K562 (cell line): ENCODE measurements at regions not wholly inside any gene's neighbourhood (a gene's known extent, or its start where the extent isn't known, plus 50 kb on each side); places are given as distances from the start of the nearest gene placed in this dataset.

Source experiments
- HIVEP1 ChIP-seq: fragments of 250-450 bp; sonication (Bioruptor Pico); IDR thresholded peaks from 2 replicates; pipeline ENCODE4 v1.4.0; 2020; ENCODE audit warnings: mild to moderate bottlenecking
- NEUROD1 ChIP-seq: fragments of 150-350 bp; IDR thresholded peaks from 2 replicates; pipeline ENCODE4 v1.6.1; 2014; ENCODE audit warnings: borderline replicate concordance, low read length, low read depth; ENCODE audit not compliant: partially characterized antibody
- NKRF ChIP-seq: fragments of 450-650 bp; IDR thresholded peaks from 2 replicates; pipeline ENCODE4 v1.6.1; 2016; ENCODE audit warnings: borderline replicate concordance
- ZBTB7A ChIP-seq: IDR thresholded peaks from 2 replicates; pipeline ENCODE4 v1.6.1; 2011; ENCODE audit warnings: low read depth, mild to moderate bottlenecking, low read length, moderate library complexity, borderline replicate concordance; ENCODE audit not compliant: control insufficient read depth
- ZNF407 ChIP-seq: fragments of 450-650 bp; IDR thresholded peaks from 2 replicates; pipeline ENCODE4 v1.6.1; 2016; ENCODE audit warnings: low read depth
- ZNF592 ChIP-seq: fragments of 450-650 bp; IDR thresholded peaks from 2 replicates; pipeline ENCODE4 v1.6.1; 2017; ENCODE audit warnings: antibody characterized with exemption, mild to moderate bottlenecking
- TF ChIP-seq, protein P1 (sequence below): fragments of 450-650 bp; IDR thresholded peaks from 2 replicates; pipeline ENCODE4 v1.6.1; 2016; ENCODE audit warnings: antibody characterized with exemption
- TF ChIP-seq, protein P2 (sequence below): fragments of 450-650 bp; IDR thresholded peaks from 2 replicates; pipeline ENCODE4 v1.6.1; 2016

DNA sequence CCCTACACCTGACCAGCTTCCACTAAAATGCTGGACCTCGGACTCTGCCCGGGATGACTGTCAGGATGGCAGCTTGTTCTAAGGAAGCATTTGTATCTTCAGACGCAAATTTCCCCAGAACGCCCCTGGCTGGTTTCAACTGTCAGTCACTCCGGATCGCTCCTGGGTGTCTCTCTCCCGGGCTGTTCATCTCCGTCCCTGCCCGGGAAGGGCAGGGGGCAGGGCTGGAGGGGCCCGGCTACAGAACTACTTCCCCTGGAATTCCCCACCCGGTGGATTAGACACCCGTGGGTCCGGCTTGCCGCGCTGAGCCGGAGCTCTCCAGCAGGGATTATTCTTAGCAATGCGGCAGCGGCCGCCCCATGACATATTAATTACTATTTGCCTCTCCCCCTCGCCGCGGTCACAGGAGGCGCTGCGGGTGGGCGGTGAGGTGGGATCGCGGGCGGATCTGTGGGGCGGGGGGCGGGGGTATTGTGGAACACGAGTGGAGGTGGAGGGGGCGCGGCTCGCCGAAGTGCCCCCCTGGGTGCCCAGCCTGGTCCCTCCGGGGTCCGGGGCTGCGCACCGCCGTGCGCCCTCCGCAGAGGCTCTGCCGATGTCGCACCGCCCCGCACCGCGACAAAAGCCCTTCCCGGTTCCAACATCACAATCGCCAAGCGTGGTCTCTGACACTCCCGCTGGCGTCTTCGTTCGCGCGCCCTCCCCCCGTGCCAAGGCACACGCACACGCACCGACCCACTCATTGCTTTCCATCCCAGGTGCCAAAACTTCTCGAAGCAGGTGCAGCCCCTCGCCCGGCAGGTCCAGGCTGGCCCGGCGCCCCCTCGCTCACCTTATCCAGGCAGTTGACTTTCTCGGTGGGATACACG is 276.1 kb upstream of the NEBL start (continued):
- TF ChIP-seq, protein P1, sequence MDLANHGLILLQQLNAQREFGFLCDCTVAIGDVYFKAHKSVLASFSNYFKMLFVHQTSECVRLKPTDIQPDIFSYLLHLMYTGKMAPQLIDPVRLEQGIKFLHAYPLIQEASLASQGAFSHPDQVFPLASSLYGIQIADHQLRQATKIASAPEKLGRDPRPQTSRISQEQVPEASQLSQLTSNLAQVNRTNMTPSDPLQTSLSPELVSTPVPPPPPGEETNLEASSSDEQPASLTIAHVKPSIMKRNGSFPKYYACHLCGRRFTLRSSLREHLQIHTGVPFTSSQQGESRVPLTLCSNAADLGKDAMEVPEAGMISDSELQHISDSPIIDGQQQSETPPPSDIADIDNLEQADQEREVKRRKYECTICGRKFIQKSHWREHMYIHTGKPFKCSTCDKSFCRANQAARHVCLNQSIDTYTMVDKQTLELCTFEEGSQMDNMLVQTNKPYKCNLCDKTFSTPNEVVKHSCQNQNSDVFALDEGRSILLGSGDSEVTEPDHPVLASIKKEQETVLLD, result no peak
- TF ChIP-seq ZBTB7A, result peak; percentile 25; the same call in 1 of the 2 replicates
- TF ChIP-seq HIVEP1 (CRISPR knock-in tag), result no peak
- TF ChIP-seq NEUROD1, result no peak
- TF ChIP-seq, protein P2, sequence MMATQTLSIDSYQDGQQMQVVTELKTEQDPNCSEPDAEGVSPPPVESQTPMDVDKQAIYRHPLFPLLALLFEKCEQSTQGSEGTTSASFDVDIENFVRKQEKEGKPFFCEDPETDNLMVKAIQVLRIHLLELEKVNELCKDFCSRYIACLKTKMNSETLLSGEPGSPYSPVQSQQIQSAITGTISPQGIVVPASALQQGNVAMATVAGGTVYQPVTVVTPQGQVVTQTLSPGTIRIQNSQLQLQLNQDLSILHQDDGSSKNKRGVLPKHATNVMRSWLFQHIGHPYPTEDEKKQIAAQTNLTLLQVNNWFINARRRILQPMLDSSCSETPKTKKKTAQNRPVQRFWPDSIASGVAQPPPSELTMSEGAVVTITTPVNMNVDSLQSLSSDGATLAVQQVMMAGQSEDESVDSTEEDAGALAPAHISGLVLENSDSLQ, result peak; percentile 80
- no peak for TF ChIP-seq ZNF592
- TF ChIP-seq ZNF407, result no peak
- TF ChIP-seq NKRF, result 0 out of 2 replicates have a peak, but pooled peaks have one; percentile 37
